ENCODE measurements at regions not wholly inside any gene's neighbourhood (a gene's known extent, or its start where the extent isn't known, plus 50 kb on each side); places are given as distances from the start of the nearest gene placed in this dataset.

- no peak overlapping the region for H3K4me3 ChIP-seq (ENCODE audit: low read depth, low read length)
- no peak for TF ChIP-seq CTCF (IDR thresholded peaks at IDR 0.05; ENCODE audit: control insufficient read depth, extremely low read depth, insufficient read depth)
- no peak for DNase-seq (ENCODE audit: low read depth)
Measured at GRCh38 chr2:147375073-147375472, 469.8 kb upstream of the ACVR2A start.

GRCh38 chr2:147374423-147374811 is 470.4 kb upstream of the ACVR2A start:
- TF ChIP-seq CTCF (IDR thresholded peaks at IDR 0.05; ENCODE audit: control insufficient read depth, extremely low read depth, insufficient read depth), result no peak
- DNase-seq (ENCODE audit: low read depth), result peak; percentile 10
- no peak overlapping the region for H3K4me3 ChIP-seq (ENCODE audit: low read depth, low read length)

GRCh38 chr2:147373800-147374422 is 470.9 kb upstream of the ACVR2A start:
- H3K4me3 ChIP-seq (ENCODE audit: low read depth, low read length), result no peak overlapping the region
- TF ChIP-seq CTCF (IDR thresholded peaks at IDR 0.05; ENCODE audit: control insufficient read depth, extremely low read depth, insufficient read depth), result no peak
- no peak for DNase-seq (ENCODE audit: low read depth)

GRCh38 chr2:147368306-147368705 is 476.5 kb upstream of the ACVR2A start:
- DNase-seq (ENCODE audit: low read depth), result no peak
- no peak for TF ChIP-seq CTCF (IDR thresholded peaks at IDR 0.05; ENCODE audit: control insufficient read depth, extremely low read depth, insufficient read depth)
- no peak overlapping the region for H3K4me3 ChIP-seq (ENCODE audit: low read depth, low read length)

GRCh38 chr2:147366279-147366678 is 478.6 kb upstream of the ACVR2A start:
- H3K4me3 ChIP-seq (ENCODE audit: low read depth, low read length), result no peak overlapping the region
- no peak for DNase-seq (ENCODE audit: low read depth)
- no peak for TF ChIP-seq CTCF (IDR thresholded peaks at IDR 0.05; ENCODE audit: control insufficient read depth, extremely low read depth, insufficient read depth)

- TF ChIP-seq CTCF (IDR thresholded peaks at IDR 0.05; ENCODE audit: control insufficient read depth, extremely low read depth, insufficient read depth), result no peak
- no peak overlapping the region for H3K4me3 ChIP-seq (ENCODE audit: low read depth, low read length)
- no peak for DNase-seq (ENCODE audit: low read depth)
Measured at GRCh38 chr2:147365622-147366021, 479.2 kb upstream of the ACVR2A start.

- no peak for DNase-seq (ENCODE audit: low read depth)
- no peak for TF ChIP-seq CTCF (IDR thresholded peaks at IDR 0.05; ENCODE audit: control insufficient read depth, extremely low read depth, insufficient read depth)
- H3K4me3 ChIP-seq (ENCODE audit: low read depth, low read length), result no peak overlapping the region
Measured at GRCh38 chr2:147364597-147364996, 480.2 kb upstream of the ACVR2A start.
